Karpas-422 (cell line): ENCODE measurements at regions not wholly inside any gene's neighbourhood (a gene's known extent, or its start where the extent isn't known, plus 50 kb on each side); places are given as distances from the start of the nearest gene placed in this dataset.

Experiments
- DNase-seq: peaks from one replicate; pipeline ENCODE4 v3.0.0-alpha.2; 2015
- H2AFZ ChIP-seq: fragments of 200-600 bp; sonication (generic); 2 replicates; pipeline ENCODE4 v1.6.1; 2014; ENCODE audit warnings: antibody characterized with exemption, low read length, mixed read lengths
- H3K27ac ChIP-seq: fragments of 200-600 bp; sonication (generic); 2 replicates; pipeline ENCODE4 v1.5.1; 2014; ENCODE audit warnings: mild to moderate bottlenecking, low read length, moderate library complexity
- H3K27me3 ChIP-seq: fragments of 200-600 bp; sonication (generic); 2 replicates; pipeline ENCODE4 v1.6.1; 2014; ENCODE audit warnings: low read length, mixed read lengths
- H3K36me3 ChIP-seq: fragments of 200-600 bp; sonication (generic); 2 replicates; pipeline ENCODE4 v1.6.1; 2014; ENCODE audit warnings: low read length, mixed read lengths; ENCODE audit not compliant: insufficient read depth
- H3K4me1 ChIP-seq: fragments of 200-600 bp; sonication (generic); 2 replicates; pipeline ENCODE4 v1.6.1; 2014; ENCODE audit warnings: mild to moderate bottlenecking, low read length, mixed read lengths
- H3K4me2 ChIP-seq: fragments of 200-600 bp; sonication (generic); 2 replicates; pipeline ENCODE4 v1.6.1; 2014; ENCODE audit warnings: low read length, low read depth, mild to moderate bottlenecking; ENCODE audit not compliant: poor library complexity, severe bottlenecking
- H3K4me3 ChIP-seq: fragments of 200-600 bp; sonication (generic); 2 replicates; pipeline ENCODE4 v1.5.1; 2014; ENCODE audit warnings: mild to moderate bottlenecking, antibody characterized with exemption, low read length, mixed read lengths
- H3K79me2 ChIP-seq: fragments of 200-600 bp; sonication (generic); 2 replicates; pipeline ENCODE4 v1.6.1; 2014; ENCODE audit warnings: mild to moderate bottlenecking, low read length, mixed read lengths
- H3K9ac ChIP-seq: fragments of 200-600 bp; sonication (generic); 2 replicates; pipeline ENCODE4 v1.6.0; 2014; ENCODE audit warnings: low read length
- H3K9me2 ChIP-seq: fragments of 200-600 bp; sonication (generic), shearing (Covaris generic); replicated peaks from 2 replicates; pipeline ENCODE4 v1.6.0; 2014; ENCODE audit warnings: mild to moderate bottlenecking, low read length, moderate library complexity; ENCODE audit not compliant: insufficient read depth
- H3K9me3 ChIP-seq: fragments of 300-700, 200-600 bp; sonication (generic); 2 replicates; pipeline ENCODE4 v1.6.1; 2014; ENCODE audit warnings: low read length, mixed read lengths
- H4K20me1 ChIP-seq: fragments of 200-600 bp; sonication (generic); 2 replicates; pipeline ENCODE4 v1.6.1; 2014; ENCODE audit warnings: mild to moderate bottlenecking, antibody characterized with exemption, low read length, low read depth; ENCODE audit not compliant: insufficient read depth

GRCh38 chr15:57767481-57767880 lies 61.0 kb downstream of the POLR2M start:
- H2AFZ ChIP-seq, result no peak overlapping the region
- no peaks in the 10 kb centered on the region for H3K79me2 ChIP-seq
- H3K4me3 ChIP-seq, result no peak overlapping the region
- H3K9ac ChIP-seq, result no peak overlapping the region
- H3K9me3 ChIP-seq, result no peaks in the 10 kb centered on the region
- H3K36me3 ChIP-seq, result no peaks in the 10 kb centered on the region
- no peak for DNase-seq
- no peaks in the 10 kb centered on the region for H3K9me2 ChIP-seq
- no peaks in the 10 kb centered on the region for H3K27me3 ChIP-seq
- no peaks in the 10 kb centered on the region for H3K4me1 ChIP-seq
- no peaks in the 10 kb centered on the region for H4K20me1 ChIP-seq
- no peak overlapping the region for H3K27ac ChIP-seq
- no peak overlapping the region for H3K4me2 ChIP-seq

- no peaks in the 10 kb centered on the region for H3K9me2 ChIP-seq
- H3K4me2 ChIP-seq, result no peak overlapping the region
- H4K20me1 ChIP-seq, result no peaks in the 10 kb centered on the region
- H3K36me3 ChIP-seq, result no peaks in the 10 kb centered on the region
- no peak overlapping the region for H3K4me3 ChIP-seq
- H3K27me3 ChIP-seq, result no peaks in the 10 kb centered on the region
- no peak overlapping the region for H3K27ac ChIP-seq
- no peaks in the 10 kb centered on the region for H3K9me3 ChIP-seq
- H3K79me2 ChIP-seq, result no peaks in the 10 kb centered on the region
- H3K4me1 ChIP-seq, result no peaks in the 10 kb centered on the region
- DNase-seq, result no peak
- no peak overlapping the region for H2AFZ ChIP-seq
- no peak overlapping the region for H3K9ac ChIP-seq
These were observed 62.8 kb downstream of the POLR2M start for GRCh38 chr15:57769266-57769665.

DNA sequence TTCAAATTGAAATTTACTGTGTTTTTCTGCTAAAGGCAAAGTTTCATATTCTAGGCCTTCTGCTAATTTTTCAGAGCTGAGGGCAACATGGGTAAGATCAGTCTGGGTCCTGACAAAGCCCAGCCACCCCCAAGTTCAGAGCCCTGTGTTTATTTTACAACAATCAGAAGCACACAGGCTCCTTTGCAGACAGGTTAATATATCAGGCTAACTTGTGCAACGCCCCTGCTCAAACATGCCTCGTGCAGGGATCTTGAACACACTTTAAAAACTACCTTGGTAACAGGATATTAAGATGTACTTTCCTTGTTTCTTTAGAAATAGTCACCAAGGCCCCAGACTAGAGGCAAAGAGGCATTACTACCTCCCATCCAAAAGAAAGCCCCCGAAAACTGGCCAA lies 64.0 kb downstream of the POLR2M start:
- Histone ChIP-seq H2AFZ (no peak overlapping the region), H4K20me1 (no peaks in the 10 kb centered on the region), H3K9ac (no peak overlapping the region)

GRCh38 chr15:57772223-57772957 lies 65.9 kb downstream of the POLR2M start:
- H3K4me2 ChIP-seq, result no peak overlapping the region
- H3K79me2 ChIP-seq, result no peaks in the 10 kb centered on the region
- no peak overlapping the region for H3K4me3 ChIP-seq
- DNase-seq, result no peak
- no peaks in the 10 kb centered on the region for H3K9me2 ChIP-seq
- no peak overlapping the region for H3K27ac ChIP-seq
- H3K9ac ChIP-seq, result no peak overlapping the region
- no peaks in the 10 kb centered on the region for H3K36me3 ChIP-seq
- H2AFZ ChIP-seq, result no peak overlapping the region
- H3K4me1 ChIP-seq, result no peaks in the 10 kb centered on the region
- no peaks in the 10 kb centered on the region for H4K20me1 ChIP-seq
- H3K27me3 ChIP-seq, result no peaks in the 10 kb centered on the region
- no peaks in the 10 kb centered on the region for H3K9me3 ChIP-seq

More for the DNA sequence above, 64.0 kb downstream of the POLR2M start:
- Histone ChIP-seq H3K27me3 (no peaks in the 10 kb centered on the region), H3K9me3 (no peaks in the 10 kb centered on the region), H3K79me2 (no peaks in the 10 kb centered on the region), H3K4me1 (no peaks in the 10 kb centered on the region), H3K4me3 (no peak overlapping the region), H3K9me2 (no peaks in the 10 kb centered on the region), H3K36me3 (no peaks in the 10 kb centered on the region), H3K27ac (no peak overlapping the region), H3K4me2 (no peak overlapping the region)
- no peak for DNase-seq

DNA sequence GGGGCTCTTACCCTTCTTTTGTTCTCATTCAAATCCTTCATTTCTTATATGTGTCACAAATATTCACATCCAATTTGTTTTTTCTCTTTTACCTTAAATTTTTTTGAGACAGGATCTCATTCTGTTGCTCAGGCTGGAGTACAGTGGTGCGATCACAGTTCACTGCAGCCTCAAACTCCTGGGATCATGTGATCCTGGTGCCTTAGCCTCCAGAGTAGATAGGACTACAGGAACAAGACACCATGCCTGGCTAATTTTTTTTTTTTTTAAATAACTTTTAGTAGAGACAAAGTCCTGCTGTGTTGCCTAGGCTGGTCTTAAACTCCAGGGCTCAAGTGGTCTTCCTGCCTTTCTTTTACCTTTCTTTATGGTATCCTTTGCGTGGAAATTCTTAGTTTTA lies 66.5 kb downstream of the POLR2M start:
- no peaks in the 10 kb centered on the region for H3K9me3 ChIP-seq
- H3K27ac ChIP-seq, result no peak overlapping the region
- no peak overlapping the region for H3K4me3 ChIP-seq
- H3K36me3 ChIP-seq, result no peaks in the 10 kb centered on the region
- no peak overlapping the region for H3K9ac ChIP-seq
- H2AFZ ChIP-seq, result no peak overlapping the region
- H3K4me2 ChIP-seq, result no peak overlapping the region
- no peaks in the 10 kb centered on the region for H4K20me1 ChIP-seq
- H3K79me2 ChIP-seq, result no peaks in the 10 kb centered on the region
- H3K4me1 ChIP-seq, result no peaks in the 10 kb centered on the region
- no peaks in the 10 kb centered on the region for H3K27me3 ChIP-seq
- DNase-seq, result no peak
- no peaks in the 10 kb centered on the region for H3K9me2 ChIP-seq

- H3K27me3 ChIP-seq, result no peaks in the 10 kb centered on the region
- H3K27ac ChIP-seq, result no peak overlapping the region
- no peak overlapping the region for H2AFZ ChIP-seq
- no peaks in the 10 kb centered on the region for H3K9me3 ChIP-seq
- H3K4me3 ChIP-seq, result no peak overlapping the region
- H4K20me1 ChIP-seq, result no peaks in the 10 kb centered on the region
- no peak overlapping the region for H3K9ac ChIP-seq
- H3K36me3 ChIP-seq, result no peaks in the 10 kb centered on the region
- no peaks in the 10 kb centered on the region for H3K4me1 ChIP-seq
- no peaks in the 10 kb centered on the region for H3K9me2 ChIP-seq
- no peaks in the 10 kb centered on the region for H3K79me2 ChIP-seq
- no peak overlapping the region for H3K4me2 ChIP-seq
- no peak for DNase-seq
These were observed 70.5 kb downstream of the POLR2M start for GRCh38 chr15:57777003-57777402.

DNA sequence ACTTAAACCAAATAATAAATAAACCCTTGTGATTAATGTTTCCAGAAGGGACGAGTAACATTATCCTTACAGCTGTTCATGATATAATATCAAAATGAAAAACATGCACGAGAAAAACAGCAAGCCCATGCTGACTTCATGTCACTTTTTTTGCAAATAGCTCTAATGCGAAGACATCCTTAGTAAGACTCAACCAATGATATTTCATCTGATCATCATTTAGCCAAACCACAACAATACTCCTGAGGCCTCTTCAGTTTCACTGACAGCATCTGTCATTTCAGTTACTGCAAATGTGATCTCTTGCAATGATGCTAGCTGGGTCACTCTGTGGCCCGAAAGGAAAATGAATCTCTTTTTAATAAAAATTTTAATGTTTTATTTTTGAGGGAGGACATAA lies 74.0 kb downstream of the POLR2M start:
- H3K9me3 ChIP-seq, result no peaks in the 10 kb centered on the region

GRCh38 chr15:57782731-57783130 lies 76.2 kb downstream of the POLR2M start:
- Histone ChIP-seq H3K79me2 (no peaks in the 10 kb centered on the region), H3K27ac (no peak overlapping the region), H3K27me3 (no peaks in the 10 kb centered on the region), H3K4me2 (no peak overlapping the region), H2AFZ (no peak overlapping the region), H4K20me1 (no peaks in the 10 kb centered on the region), H3K9me2 (no peaks in the 10 kb centered on the region), H3K4me3 (no peak overlapping the region), H3K36me3 (no peaks in the 10 kb centered on the region), H3K9ac (no peak overlapping the region), H3K4me1 (no peaks in the 10 kb centered on the region), H3K9me3 (no peaks in the 10 kb centered on the region)
- no peak for DNase-seq

More for the DNA sequence above, 74.0 kb downstream of the POLR2M start:
- Histone ChIP-seq H3K4me1 (no peaks in the 10 kb centered on the region), H3K27me3 (no peaks in the 10 kb centered on the region), H4K20me1 (no peaks in the 10 kb centered on the region), H3K79me2 (no peaks in the 10 kb centered on the region), H3K36me3 (no peaks in the 10 kb centered on the region), H3K9me2 (no peaks in the 10 kb centered on the region), H3K4me3 (no peak overlapping the region), H2AFZ (no peak overlapping the region), H3K27ac (no peak overlapping the region), H3K9ac (no peak overlapping the region), H3K4me2 (no peak overlapping the region)
- no peak for DNase-seq
